Naive thymus-derived CD4-positive, alpha-beta T cell (primary cell): ENCODE measurements at regions not wholly inside any gene's neighbourhood (a gene's known extent, or its start where the extent isn't known, plus 50 kb on each side); places are given as distances from the start of the nearest gene placed in this dataset.

Source experiments
- ATAC-seq: fragments of 150-1000 bp; cut with Tn5 transposase; 2 replicates; pipeline ENCODE4 v1.10.0; 2021; ENCODE audit warnings: mild to moderate bottlenecking, moderate library complexity
- CTCF ChIA-PET: fragments of 350-600 bp; sonication (Branson Sonifier 250); formaldehyde crosslinking; loops from one replicate; lab custom pipeline; 2021; ENCODE audit warnings: antibody characterized with exemption; lab: Charles Lee
- POLR2A ChIA-PET: fragments of 350-600 bp; sonication (Branson Sonifier 250); formaldehyde crosslinking; loops from one replicate; lab custom pipeline; 2021; ENCODE audit warnings: antibody characterized with exemption, inconsistent platforms; lab: Charles Lee
- DNase-seq, 9 donors: peaks; one replicate each; pipeline versions ENCODE4 v3.0.0 to v3.0.0-alpha.2; 2020 to 2022; ENCODE audit warnings: mixed read lengths in 1 of 9
- H3K27ac ChIP-seq: one replicate; pipeline ENCODE4 v1.7.0; 2013; ENCODE audit warnings: mild to moderate bottlenecking, low read depth, low read length, moderate library complexity
- H3K27me3 ChIP-seq, 2 donors: one replicate each; pipeline ENCODE4 v1.7.0; 2013; ENCODE audit warnings: low read length in 2 of 2, mild to moderate bottlenecking in 2 of 2, moderate library complexity in 2 of 2; ENCODE audit not compliant: control insufficient read depth in 2 of 2, insufficient read depth in 2 of 2
- H3K36me3 ChIP-seq, 3 experiments: 1 replicate in 2 of 3; 2 replicates in 1 of 3; pipeline ENCODE4 v1.7.0; 2013; ENCODE audit warnings: low read length in 3 of 3, mild to moderate bottlenecking in 3 of 3, moderate library complexity in 1 of 3; ENCODE audit not compliant: insufficient read depth in 3 of 3, control insufficient read depth in 2 of 3
- H3K4me1 ChIP-seq, 2 donors: one replicate each; pipeline ENCODE4 v1.7.0; 2013; ENCODE audit warnings: low read length in 2 of 2, mild to moderate bottlenecking in 2 of 2, moderate library complexity in 1 of 2; ENCODE audit not compliant: control insufficient read depth in 2 of 2, insufficient read depth in 2 of 2
- H3K4me3 ChIP-seq: 2 replicates; pipeline ENCODE4 v1.7.0; 2013; ENCODE audit warnings: mild to moderate bottlenecking, low read length
- H3K9me3 ChIP-seq, 3 experiments: 1 replicate in 2 of 3; 2 replicates in 1 of 3; pipeline ENCODE4 v1.7.0; 2013; ENCODE audit warnings: low read length in 3 of 3; ENCODE audit not compliant: control insufficient read depth in 2 of 3
- H3K27ac Mint-ChIP-seq, 9 donors: one replicate each; pipeline ENCODE4 v1.8.0; 2020 to 2022; ENCODE audit warnings: mixed read lengths in 9 of 9, mild to moderate bottlenecking in 8 of 9, moderate library complexity in 5 of 9, inconsistent platforms in 2 of 9
- H3K27me3 Mint-ChIP-seq, 5 donors: one replicate each; pipeline ENCODE4 v1.8.0; 2021 to 2022; ENCODE audit warnings: mixed read lengths in 5 of 5, mild to moderate bottlenecking in 1 of 5
- H3K36me3 Mint-ChIP-seq, 5 donors: one replicate each; pipeline ENCODE4 v1.8.0; 2020 to 2022; ENCODE audit warnings: mixed read lengths in 5 of 5, mild to moderate bottlenecking in 3 of 5, inconsistent platforms in 1 of 5
- H3K4me1 Mint-ChIP-seq, 7 donors: one replicate each; pipeline ENCODE4 v1.8.0; 2020 to 2022; ENCODE audit warnings: mixed read lengths in 7 of 7, mild to moderate bottlenecking in 3 of 7, inconsistent platforms in 1 of 7
- H3K4me3 Mint-ChIP-seq, 10 donors: one replicate each; pipeline ENCODE4 v1.8.0; 2020 to 2022; ENCODE audit warnings: mild to moderate bottlenecking in 10 of 10, mixed read lengths in 10 of 10, moderate library complexity in 6 of 10, inconsistent platforms in 2 of 10
- H3K9me3 Mint-ChIP-seq, 11 donors: one replicate each; pipeline ENCODE4 v1.8.0; 2020 to 2022; ENCODE audit warnings: mixed read lengths in 11 of 11, mild to moderate bottlenecking in 4 of 11, inconsistent platforms in 1 of 11, moderate library complexity in 1 of 11
- intact Hi-C, 2 donors: fragments of 100-400 bp; cut with micrococcal nuclease; formaldehyde crosslinking; loops; one replicate each; pipeline ENCODE4 v1.15.1; 2023

DNA sequence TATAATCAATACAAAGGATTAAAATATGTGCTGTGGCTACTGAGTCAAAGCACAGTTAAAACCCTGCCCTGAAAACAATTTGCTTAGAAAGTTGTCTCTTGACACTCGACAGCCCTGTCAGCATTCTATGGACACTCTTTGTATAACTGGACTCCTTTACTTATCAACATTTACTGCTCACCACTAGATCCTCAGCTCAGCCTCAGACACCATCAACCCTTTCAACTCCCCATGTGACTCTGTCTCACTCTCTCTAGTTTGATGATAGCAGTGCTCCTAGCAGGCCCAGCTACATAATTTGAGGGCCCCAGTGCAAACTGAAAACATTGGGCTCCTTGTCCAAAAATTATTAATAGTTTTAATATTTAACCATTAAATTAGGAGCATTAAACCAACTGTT is 181.8 kb downstream of the TENT5A start:
- ATAC-seq (no peak), DNase-seq (no peak)
- Mint-ChIP-seq H3K4me1 (peaks cover 0 to 2% (median 0%) of the 10 kb centered on the region in 7 donors), H3K27me3 (no peaks in the 10 kb centered on the region), H3K27ac (no peak overlapping the region), H3K36me3 (no peaks in the 10 kb centered on the region), H3K4me3 (no peak overlapping the region), H3K9me3 (peaks cover 0 to 7% (median 3%) of the 10 kb centered on the region in 11 donors)
- Histone ChIP-seq H3K27ac (no peak overlapping the region), H3K4me1 (no peaks in the 10 kb centered on the region), H3K9me3 (no peaks in the 10 kb centered on the region), H3K36me3 (no peaks in the 10 kb centered on the region), H3K4me3 (no peak overlapping the region), H3K27me3 (no peaks in the 10 kb centered on the region)
- intact Hi-C loops = no loop called here
- ChIA-PET CTCF (no interaction called here), POLR2A (no interaction called here)

DNA sequence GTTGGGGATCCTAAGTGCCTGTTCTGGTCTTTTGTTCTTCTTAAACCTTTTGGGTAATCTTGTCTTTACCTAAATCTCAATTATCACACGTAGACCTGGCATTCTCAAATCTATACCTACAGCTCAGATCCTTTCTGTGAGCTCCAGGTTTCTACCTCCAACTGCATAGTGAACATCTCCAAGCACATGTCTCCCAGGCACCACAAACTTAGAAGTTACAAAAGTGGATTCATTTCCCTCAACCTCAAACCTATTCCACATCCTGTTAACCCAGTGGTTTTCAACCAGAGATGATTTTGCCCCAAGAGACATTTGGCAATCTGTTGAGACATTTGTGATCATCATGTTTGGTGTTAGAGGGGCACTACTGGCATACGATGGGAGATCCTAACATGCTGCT is 183.5 kb downstream of the TENT5A start:
- ChIA-PET POLR2A (no interaction called here), CTCF (no interaction called here)
- intact Hi-C loops = no loop called here
- Histone ChIP-seq H3K4me3 (no peak overlapping the region), H3K27ac (no peak overlapping the region), H3K36me3 (no peaks in the 10 kb centered on the region), H3K4me1 (no peaks in the 10 kb centered on the region), H3K9me3 (no peaks in the 10 kb centered on the region), H3K27me3 (no peaks in the 10 kb centered on the region)
- Mint-ChIP-seq H3K36me3 (no peaks in the 10 kb centered on the region), H3K27me3 (no peaks in the 10 kb centered on the region), H3K9me3 (peaks cover 0 to 9% (median 3%) of the 10 kb centered on the region in 11 donors), H3K27ac (no peak overlapping the region), H3K4me3 (no peak overlapping the region), H3K4me1 (peaks cover 0 to 2% (median 0%) of the 10 kb centered on the region in 7 donors)
- DNase-seq (no peak), ATAC-seq (no peak)

DNA sequence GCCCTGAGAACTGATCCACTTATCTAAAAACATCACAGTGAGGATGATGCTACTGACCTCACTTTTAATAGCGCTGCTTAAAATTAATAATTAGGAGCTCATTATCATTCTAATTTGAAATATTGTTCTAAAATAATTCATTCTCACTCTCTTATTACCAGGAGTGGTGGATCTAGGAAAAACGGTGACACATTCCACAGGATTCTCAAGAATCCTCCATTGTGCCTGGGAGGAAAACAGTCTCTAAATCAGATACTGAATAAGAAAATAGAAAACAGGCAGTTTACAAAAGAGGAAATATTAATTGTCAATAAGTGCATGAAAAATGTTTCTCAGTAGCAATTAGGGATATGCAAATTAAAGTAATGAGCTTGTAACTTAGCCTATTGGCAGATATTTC is 187.4 kb downstream of the TENT5A start:
- intact Hi-C loops = no loop called here
- peaks cover 0 to 2% (median 0%) of the 10 kb centered on the region in 7 donors for H3K4me1 Mint-ChIP-seq
- H3K9me3 Mint-ChIP-seq = peaks cover 0 to 9% (median 2%) of the 10 kb centered on the region in 11 donors
- Histone ChIP-seq H3K9me3 (no peaks in the 10 kb centered on the region), H3K4me1 (no peaks in the 10 kb centered on the region), H3K36me3 (no peaks in the 10 kb centered on the region), H3K27ac (no peak overlapping the region), H3K4me3 (no peak overlapping the region), H3K27me3 (no peaks in the 10 kb centered on the region)
- no peak overlapping the region for H3K4me3 Mint-ChIP-seq
- H3K36me3 Mint-ChIP-seq = no peaks in the 10 kb centered on the region
- CTCF ChIA-PET = no interaction called here
- no peaks in the 10 kb centered on the region for H3K27me3 Mint-ChIP-seq
- DNase-seq = no peak
- ATAC-seq = no peak
- no peak overlapping the region for H3K27ac Mint-ChIP-seq
- POLR2A ChIA-PET = no interaction called here

DNA sequence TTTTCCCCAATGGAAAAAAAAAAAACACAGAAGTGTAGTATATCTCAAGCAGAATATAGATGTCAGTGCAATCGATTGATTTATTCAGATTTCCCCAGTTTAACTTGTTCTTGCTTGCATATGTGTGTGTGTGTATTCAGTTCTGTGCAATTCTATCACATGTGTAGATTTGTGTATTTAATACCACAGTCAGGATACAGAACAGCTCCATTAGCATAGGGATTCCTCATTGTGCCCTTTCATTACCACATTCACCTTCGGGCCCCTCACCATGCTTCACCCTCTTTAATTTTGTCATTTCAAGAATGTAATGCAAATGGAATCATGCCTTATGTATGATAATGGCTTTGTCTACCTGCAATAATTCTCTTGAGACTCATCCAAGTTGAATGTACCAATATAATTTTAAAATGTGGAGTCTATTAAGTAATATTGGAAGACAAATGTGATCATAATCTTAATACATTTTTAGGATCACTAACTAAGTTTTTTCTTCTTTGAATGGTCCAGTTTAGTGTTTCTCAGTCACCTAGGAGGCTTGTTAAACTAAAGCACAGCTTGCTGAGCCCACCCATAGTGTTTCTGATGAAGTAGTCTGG is 187.9 kb downstream of the TENT5A start:
- H3K4me1 ChIP-seq = no peaks in the 10 kb centered on the region
- H3K27me3 ChIP-seq = no peaks in the 10 kb centered on the region
- no peaks in the 10 kb centered on the region for H3K27me3 Mint-ChIP-seq
- no peak overlapping the region for H3K27ac Mint-ChIP-seq
- no peaks in the 10 kb centered on the region for H3K9me3 ChIP-seq
- H3K27ac ChIP-seq = no peak overlapping the region
- no peaks in the 10 kb centered on the region for H3K36me3 Mint-ChIP-seq
- no peak overlapping the region for H3K4me3 Mint-ChIP-seq
- H3K36me3 ChIP-seq = no peaks in the 10 kb centered on the region
- DNase-seq = no peak
- no peak for ATAC-seq
- no peak overlapping the region for H3K4me3 ChIP-seq
- CTCF ChIA-PET = no interaction called here
- peaks cover 0 to 2% (median 0%) of the 10 kb centered on the region in 7 donors for H3K4me1 Mint-ChIP-seq
- POLR2A ChIA-PET = no interaction called here
- intact Hi-C loops = no loop called here
- H3K9me3 Mint-ChIP-seq = peaks cover 0 to 6% (median 2%) of the 10 kb centered on the region in 11 donors

DNA sequence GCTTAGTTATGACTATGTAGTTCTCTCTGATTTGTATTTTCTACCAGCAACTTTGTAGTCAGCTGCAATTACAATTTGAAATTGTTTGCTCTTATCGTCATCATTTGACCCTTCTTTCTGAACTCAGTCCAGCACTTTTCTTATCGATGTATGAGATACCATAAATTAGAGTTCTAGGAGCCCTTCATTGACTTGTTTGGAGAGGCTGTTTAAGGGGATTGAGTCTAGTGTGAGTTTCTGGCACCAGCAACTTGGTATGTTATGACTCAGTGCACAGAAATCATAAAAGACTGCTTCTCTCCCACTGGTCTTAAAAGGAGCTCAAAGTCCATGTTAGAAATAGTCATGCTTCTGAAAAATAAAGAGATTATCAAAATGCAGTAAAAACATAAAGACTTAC is 190.3 kb downstream of the TENT5A start:
- no peaks in the 10 kb centered on the region for H3K27me3 Mint-ChIP-seq
- intact Hi-C loops = no loop called here
- ChIA-PET CTCF (no interaction called here), POLR2A (no interaction called here)
- DNase-seq = no peak
- no peak overlapping the region for H3K4me3 ChIP-seq
- no peaks in the 10 kb centered on the region for H3K4me1 ChIP-seq
- H3K9me3 Mint-ChIP-seq = peaks cover 0 to 3% (median 1%) of the 10 kb centered on the region in 11 donors
- H3K4me1 Mint-ChIP-seq = no peaks in the 10 kb centered on the region
- H3K4me3 Mint-ChIP-seq = no peak overlapping the region
- no peak overlapping the region for H3K27ac ChIP-seq
- no peak overlapping the region for H3K27ac Mint-ChIP-seq
- no peaks in the 10 kb centered on the region for H3K36me3 ChIP-seq
- H3K9me3 ChIP-seq = no peaks in the 10 kb centered on the region
- H3K36me3 Mint-ChIP-seq = no peaks in the 10 kb centered on the region
- no peaks in the 10 kb centered on the region for H3K27me3 ChIP-seq
- no peak for ATAC-seq

DNA sequence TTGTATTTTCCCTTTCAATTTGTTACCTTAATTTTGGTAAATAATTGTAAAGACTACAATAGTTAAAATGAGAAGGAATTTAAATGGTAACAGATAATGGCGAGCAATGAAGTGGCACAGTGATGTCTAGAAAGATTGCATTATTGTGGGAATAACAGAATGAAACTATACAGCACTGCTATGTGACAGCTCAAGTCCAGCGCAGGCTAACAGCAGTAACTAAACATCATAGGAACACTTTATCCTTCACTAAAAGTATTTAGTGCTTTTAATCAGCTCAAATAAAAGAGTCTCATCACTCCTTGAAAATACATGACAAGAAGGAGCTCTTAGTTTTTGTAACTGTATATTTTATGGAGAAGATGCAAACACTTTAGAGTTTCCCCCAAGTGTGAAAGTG is 190.8 kb downstream of the TENT5A start:
- H3K36me3 Mint-ChIP-seq = no peaks in the 10 kb centered on the region
- no peak overlapping the region for H3K27ac ChIP-seq
- CTCF ChIA-PET = no interaction called here

DNA sequence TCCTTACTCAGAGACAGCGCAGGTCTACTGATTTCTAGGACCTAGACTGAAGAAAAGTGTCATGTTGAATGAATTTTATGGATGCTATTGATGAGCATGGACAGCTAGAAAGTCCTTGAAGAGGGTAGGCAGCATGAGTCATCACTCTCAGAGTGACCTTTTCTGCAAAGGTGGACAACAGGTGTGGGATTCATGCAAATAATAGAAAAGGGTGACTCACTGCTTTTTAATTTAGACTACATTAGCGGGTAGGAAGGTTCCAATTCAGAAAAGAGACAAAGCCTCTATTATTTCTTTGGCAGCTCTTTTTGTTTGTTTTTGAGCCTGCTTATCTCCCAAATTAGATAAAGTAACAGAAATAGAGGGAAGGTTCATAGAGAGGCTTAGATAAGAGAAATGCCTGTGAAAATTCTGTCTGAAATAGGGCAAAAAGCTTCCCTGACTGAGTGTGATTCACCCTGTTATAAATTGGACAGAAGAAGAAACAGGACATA is 191.4 kb downstream of the TENT5A start:
- ATAC-seq (no peak), DNase-seq (no peak)
- no peak overlapping the region for H3K4me3 Mint-ChIP-seq
- Histone ChIP-seq H3K27ac (no peak overlapping the region), H3K36me3 (no peaks in the 10 kb centered on the region), H3K27me3 (no peaks in the 10 kb centered on the region), H3K4me1 (no peaks in the 10 kb centered on the region), H3K4me3 (no peak overlapping the region), H3K9me3 (no peaks in the 10 kb centered on the region)
- no peak overlapping the region for H3K27ac Mint-ChIP-seq
- intact Hi-C loops = no loop called here
- peaks cover 0 to 3% (median 1%) of the 10 kb centered on the region in 11 donors for H3K9me3 Mint-ChIP-seq
- ChIA-PET POLR2A (no interaction called here), CTCF (no interaction called here)
- H3K36me3 Mint-ChIP-seq = no peaks in the 10 kb centered on the region
- H3K4me1 Mint-ChIP-seq = no peaks in the 10 kb centered on the region
- H3K27me3 Mint-ChIP-seq = no peaks in the 10 kb centered on the region

More for the DNA sequence above, 190.8 kb downstream of the TENT5A start:
- H3K36me3 ChIP-seq = no peaks in the 10 kb centered on the region
- H3K27me3 ChIP-seq = no peaks in the 10 kb centered on the region
- peaks cover 0 to 3% (median under 1%) of the 10 kb centered on the region in 11 donors for H3K9me3 Mint-ChIP-seq
- H3K4me3 ChIP-seq = no peak overlapping the region
- no peak for DNase-seq
- no peaks in the 10 kb centered on the region for H3K4me1 Mint-ChIP-seq
- no peak for ATAC-seq
- H3K27ac Mint-ChIP-seq = no peak overlapping the region
- H3K4me1 ChIP-seq = no peaks in the 10 kb centered on the region
- no peaks in the 10 kb centered on the region for H3K9me3 ChIP-seq
- H3K4me3 Mint-ChIP-seq = no peak overlapping the region
- POLR2A ChIA-PET = no interaction called here
- H3K27me3 Mint-ChIP-seq = no peaks in the 10 kb centered on the region
- intact Hi-C loops = no loop called here
